GM10248 (cell line): ENCODE measurements at regions not wholly inside any gene's neighbourhood (a gene's known extent, or its start where the extent isn't known, plus 50 kb on each side); places are given as distances from the start of the nearest gene placed in this dataset.

ENCODE experiments used
- CTCF ChIA-PET: fragments of 300-600 bp; sonication (Branson Sonifier 250); formaldehyde crosslinking; extraction: SDS; loops from one replicate; lab custom pipeline; 2021; ENCODE audit warnings: antibody characterized with exemption; lab: Yijun Ruan, JAX
- POLR2A ChIA-PET: fragments of 350-650 bp; sonication (Branson Sonifier 250); formaldehyde crosslinking; extraction: SDS; loops from one replicate; lab custom pipeline; 2020; ENCODE audit warnings: antibody characterized with exemption; lab: Yijun Ruan, JAX
- DNase-seq: peaks from one replicate; pipeline ENCODE4 v3.0.0; 2012; ENCODE audit errors: extremely low spot score
- TF ChIP-seq, protein P1 (sequence below): IDR thresholded peaks from 2 replicates; pipeline ENCODE4 v1.5.1; 2012; ENCODE audit warnings: mild to moderate bottlenecking, low read depth; ENCODE audit errors: extremely low read depth, missing control alignments, control extremely low read depth

- no peak for DNase-seq
- POLR2A ChIA-PET = no interaction called here
- CTCF ChIA-PET = no interaction called here
- TF ChIP-seq, protein P1, sequence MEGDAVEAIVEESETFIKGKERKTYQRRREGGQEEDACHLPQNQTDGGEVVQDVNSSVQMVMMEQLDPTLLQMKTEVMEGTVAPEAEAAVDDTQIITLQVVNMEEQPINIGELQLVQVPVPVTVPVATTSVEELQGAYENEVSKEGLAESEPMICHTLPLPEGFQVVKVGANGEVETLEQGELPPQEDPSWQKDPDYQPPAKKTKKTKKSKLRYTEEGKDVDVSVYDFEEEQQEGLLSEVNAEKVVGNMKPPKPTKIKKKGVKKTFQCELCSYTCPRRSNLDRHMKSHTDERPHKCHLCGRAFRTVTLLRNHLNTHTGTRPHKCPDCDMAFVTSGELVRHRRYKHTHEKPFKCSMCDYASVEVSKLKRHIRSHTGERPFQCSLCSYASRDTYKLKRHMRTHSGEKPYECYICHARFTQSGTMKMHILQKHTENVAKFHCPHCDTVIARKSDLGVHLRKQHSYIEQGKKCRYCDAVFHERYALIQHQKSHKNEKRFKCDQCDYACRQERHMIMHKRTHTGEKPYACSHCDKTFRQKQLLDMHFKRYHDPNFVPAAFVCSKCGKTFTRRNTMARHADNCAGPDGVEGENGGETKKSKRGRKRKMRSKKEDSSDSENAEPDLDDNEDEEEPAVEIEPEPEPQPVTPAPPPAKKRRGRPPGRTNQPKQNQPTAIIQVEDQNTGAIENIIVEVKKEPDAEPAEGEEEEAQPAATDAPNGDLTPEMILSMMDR = no peak
Measured at GRCh38 chr9:11872471-11872870, 820.7 kb upstream of the TYRP1 start.

- TF ChIP-seq, protein P1 = no peak
- DNase-seq = no peak
- ChIA-PET CTCF (no interaction called here), POLR2A (no interaction called here)
Measured at GRCh38 chr9:11874414-11874813, 818.8 kb upstream of the TYRP1 start.

GRCh38 chr9:11892401-11892800, 800.8 kb upstream of the TYRP1 start:
- CTCF ChIA-PET = interaction anchor here (1.5 kb wide), 1 partner anchor 20 kb away, joined by 4 read pairs; no protein-coding TSS in a partner anchor
- TF ChIP-seq, protein P1 = no peak
- POLR2A ChIA-PET = no interaction called here
- DNase-seq = no peak

DNA sequence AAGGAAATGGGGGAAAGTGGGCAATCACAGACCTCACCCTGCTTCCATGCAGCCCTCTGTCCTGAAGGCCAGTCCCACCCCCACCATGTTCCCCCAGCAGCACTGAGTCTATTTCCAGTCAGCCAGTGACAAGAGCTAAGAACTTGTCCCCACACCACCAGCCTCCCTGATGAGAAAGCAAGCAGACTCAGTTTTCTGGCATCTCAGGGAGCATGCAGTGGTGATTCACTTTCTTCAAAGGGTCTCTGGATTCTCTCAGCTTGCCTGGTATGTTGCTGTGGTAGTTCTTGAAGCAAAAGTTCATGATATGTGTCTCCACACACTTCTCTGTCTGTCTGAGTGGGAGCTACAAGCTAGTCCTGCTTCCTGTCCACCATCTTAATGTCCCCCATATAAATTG, 799.9 kb upstream of the TYRP1 start:
- CTCF ChIA-PET = interaction anchor here (1.5 kb wide), 1 partner anchor 19 kb away, joined by 4 read pairs; no protein-coding TSS in a partner anchor
- POLR2A ChIA-PET = no interaction called here
- TF ChIP-seq, protein P1 = no peak
- DNase-seq = no peak

GRCh38 chr9:11894136-11894535, 799.0 kb upstream of the TYRP1 start:
- POLR2A ChIA-PET = no interaction called here
- TF ChIP-seq, protein P1 = no peak
- CTCF ChIA-PET = no interaction called here
- no peak for DNase-seq

DNA sequence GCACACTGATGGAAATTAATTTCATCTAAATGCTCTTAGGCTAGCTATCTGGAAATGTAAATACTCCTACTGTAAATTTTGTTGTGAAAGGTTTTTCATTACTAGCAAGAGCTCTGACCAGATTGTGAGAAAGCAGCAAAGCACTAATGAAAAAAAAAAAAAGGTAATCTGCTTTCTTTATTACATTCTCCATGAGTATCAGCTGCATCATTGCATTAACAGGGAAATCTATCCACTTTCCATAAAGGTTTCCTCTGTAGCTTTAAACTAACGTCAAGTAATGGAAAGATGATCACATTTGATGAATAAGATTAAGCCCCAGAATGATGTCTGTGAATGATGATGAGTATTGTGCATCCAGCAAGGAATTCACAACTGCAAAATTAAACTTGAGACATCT, 790.6 kb upstream of the TYRP1 start:
- DNase-seq = no peak
- TF ChIP-seq, protein P1 = no peak
- CTCF ChIA-PET = no interaction called here
- POLR2A ChIA-PET = no interaction called here

DNA sequence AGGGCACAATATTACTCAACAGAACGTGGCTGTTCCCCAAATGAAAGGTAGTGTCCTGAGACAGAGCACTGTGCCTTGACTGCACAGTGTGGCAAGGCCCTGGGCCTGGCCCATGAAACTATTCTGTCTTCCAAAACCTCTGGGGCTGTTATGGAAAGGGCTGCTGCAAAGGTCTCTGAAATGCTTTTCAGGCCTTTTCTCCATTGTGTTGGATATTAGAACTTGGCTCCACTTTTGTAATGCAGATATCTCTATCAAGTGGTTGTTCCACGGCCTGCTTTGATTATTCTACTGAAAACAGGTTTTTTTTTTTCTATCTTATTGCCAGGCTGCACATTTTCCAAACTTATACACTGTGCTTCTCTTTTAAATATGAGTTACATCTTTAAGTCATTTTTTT, 777.5 kb upstream of the TYRP1 start:
- ChIA-PET CTCF (no interaction called here), POLR2A (no interaction called here)
- TF ChIP-seq, protein P1 = no peak
- DNase-seq = no peak
